Stimulated activated CD4-positive, alpha-beta T cell treated with anti-CD3 and anti-CD28 coated beads, Interleukin-4, amount 100 ng/mL, for 4 hours (primary cell): ENCODE measurements at regions not wholly inside any gene's neighbourhood (a gene's known extent, or its start where the extent isn't known, plus 50 kb on each side); places are given as distances from the start of the nearest gene placed in this dataset.
"Not testable (repeated sequence)": the region's sequence is repeated elsewhere in the genome, so short reads cannot be mapped to it uniquely, and the experiment has no call there.

Experiments used
- DNase-seq, 2 experiments: peaks; one replicate each; pipeline ENCODE4 v3.0.0-alpha.2; 2020

DNA sequence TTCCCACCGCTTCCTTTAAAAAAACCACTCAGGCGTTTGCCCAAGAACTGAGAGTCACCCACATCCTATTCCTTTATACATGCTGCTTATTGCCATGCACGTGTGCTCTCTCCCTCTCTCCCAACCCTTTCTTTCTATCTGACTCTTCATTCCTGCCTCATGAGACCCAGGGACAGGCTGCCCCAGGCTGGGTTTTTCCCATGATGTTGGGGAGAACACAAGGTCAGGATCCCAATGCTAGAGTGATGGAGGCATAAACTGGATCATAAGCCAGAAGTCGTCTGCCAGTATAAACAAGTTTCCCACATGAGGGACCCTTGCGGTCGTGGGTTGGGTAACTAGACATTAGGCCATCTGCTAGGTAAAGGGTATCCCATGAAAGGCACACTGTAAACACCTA lies 64.9 kb downstream of the CD2 start:
- DNase-seq, result no peak

GRCh38 chr1:116820369-116820768 lies 66.1 kb downstream of the CD2 start:
- no peak for DNase-seq

DNA sequence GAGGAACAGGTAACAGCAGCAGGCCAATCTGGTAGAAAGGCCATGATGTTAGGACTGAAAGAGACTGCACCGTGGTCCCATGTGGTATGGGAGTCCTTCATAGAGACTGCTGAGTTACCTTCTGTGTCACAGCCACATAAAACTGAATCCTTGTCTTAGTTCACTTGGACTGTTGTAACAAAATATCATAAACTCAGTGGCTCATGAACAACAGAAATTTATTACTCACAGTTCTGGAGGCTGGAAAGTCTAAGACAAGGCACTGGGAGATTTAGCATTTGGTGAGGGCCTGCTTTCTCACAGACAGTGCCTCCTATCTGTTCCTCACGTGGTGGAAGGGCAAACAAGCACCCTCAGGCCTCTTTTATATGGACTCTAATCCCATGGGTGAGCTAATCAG lies 67.5 kb downstream of the CD2 start:
- DNase-seq, result no peak

DNA sequence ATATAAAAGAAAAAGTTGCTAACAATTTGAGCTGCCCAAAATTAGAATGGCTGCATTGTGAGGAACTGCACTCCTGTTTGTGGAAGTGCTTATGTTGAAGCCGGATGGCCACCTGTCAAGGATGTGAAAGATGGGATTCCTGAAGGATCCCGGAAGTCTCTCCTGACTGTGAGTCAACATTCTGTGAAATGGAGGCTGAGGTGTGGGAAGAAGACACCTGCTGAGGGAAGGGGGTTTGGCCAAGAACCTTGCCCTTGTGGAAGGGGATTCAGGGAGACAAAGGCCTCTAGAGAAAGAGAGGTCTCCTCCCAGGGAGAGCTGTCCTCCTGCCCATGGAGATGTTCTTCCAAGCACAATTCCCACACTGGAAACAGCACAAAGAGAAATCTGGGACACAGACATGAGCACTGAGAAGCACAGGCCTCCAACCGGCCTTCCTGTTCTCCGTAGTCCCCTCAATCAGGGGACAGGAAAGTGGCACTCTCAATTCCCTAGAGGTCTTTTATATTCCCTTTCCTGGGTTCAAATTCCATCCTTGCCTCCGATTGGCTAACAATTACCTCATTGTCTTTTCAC lies 70.5 kb downstream of the CD2 start:
- DNase-seq, result no peak

- no peak for DNase-seq
These were observed 71.0 kb downstream of the CD2 start for GRCh38 chr1:116825207-116825719.

- DNase-seq, result no peak
These were observed 71.6 kb downstream of the CD2 start for GRCh38 chr1:116825720-116826438.

DNA sequence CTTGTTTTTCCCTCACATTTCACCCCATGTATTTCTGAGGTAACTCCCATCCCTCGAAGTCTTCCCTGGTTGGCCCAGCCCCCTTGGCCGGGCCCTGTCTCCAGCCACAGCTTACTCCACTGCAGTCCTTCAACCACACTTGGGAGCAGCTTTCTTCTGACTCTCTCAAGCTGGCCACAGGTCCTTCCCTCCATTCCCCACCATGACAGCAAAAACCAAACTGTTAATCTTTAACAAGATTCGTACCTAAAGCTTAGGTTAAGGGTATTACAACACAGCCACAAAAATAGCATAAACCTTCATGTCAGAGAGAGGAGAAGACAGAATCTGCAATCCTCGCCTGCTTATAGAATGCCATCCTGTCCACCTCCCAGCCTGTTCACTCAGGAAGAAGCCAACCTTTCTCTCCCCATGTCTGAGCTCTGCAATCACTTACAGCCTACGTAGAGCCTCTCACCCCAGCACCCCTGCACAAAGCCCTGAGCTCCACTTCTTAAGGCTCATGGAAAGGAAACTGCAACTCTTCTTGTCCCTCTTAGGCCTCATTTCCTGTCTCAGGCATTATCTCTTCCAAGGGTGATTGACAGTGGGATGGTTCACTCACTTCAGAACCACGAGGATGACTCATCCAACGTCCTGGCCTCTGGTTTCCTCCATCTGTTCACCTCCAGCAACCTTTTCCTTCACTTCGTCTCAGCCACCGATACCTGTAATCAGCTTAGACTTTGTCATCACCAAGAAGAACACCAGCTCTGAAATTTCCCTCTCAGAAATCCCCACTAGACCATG lies 72.8 kb downstream of the CD2 start:
- DNase-seq, result peak; percentile 43 to 72

- DNase-seq, result no peak
These were observed 73.4 kb downstream of the CD2 start for GRCh38 chr1:116827607-116828105.

- DNase-seq, result no peak
These were observed 77.3 kb upstream of the PTGFRN start for GRCh38 chr1:116832308-116832931.

GRCh38 chr1:116832932-116833578 lies 76.7 kb upstream of the PTGFRN start:
- DNase-seq, result no peak

DNA sequence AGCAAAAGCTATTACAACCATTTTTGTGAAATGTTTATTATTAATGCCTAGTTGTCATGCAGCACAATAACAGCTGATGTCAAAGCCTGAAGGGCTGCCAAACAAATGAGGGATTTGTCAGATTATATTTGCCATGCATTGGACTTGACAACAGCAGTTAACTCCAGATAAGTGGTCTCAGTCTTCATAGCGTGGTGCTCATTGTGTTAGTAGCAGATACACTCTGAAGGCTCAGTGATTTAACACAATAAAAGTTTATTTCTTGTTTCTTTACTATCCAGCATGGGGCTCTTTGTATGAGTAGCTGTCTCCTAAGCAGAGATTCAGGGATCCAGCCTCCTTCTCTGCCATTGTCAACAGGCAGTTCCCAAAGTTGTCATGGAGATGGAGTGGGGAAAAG lies 76.0 kb upstream of the PTGFRN start:
- no peak for DNase-seq

DNA sequence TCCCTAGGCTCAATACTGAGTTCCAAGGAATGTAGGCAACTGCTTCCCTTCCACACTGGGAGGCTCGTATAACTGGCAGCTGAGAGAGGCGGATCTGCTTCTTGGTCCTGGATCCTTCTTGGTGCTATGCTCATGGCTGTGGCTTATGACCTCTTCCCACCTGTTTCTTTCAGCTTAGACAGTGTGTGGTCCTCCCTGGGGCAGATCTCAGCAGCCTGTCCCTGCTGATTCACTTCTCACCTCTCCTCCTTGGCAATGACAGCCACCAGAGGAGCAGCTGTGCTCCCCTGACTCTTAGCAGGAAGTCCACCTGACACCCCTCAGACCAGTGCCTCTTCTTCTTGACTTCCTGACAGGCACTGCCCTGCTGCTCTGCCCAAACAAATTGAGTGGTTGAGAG lies 75.1 kb upstream of the PTGFRN start:
- no peak for DNase-seq

GRCh38 chr1:116835161-116835560 lies 74.6 kb upstream of the PTGFRN start:
- no peak for DNase-seq

DNA sequence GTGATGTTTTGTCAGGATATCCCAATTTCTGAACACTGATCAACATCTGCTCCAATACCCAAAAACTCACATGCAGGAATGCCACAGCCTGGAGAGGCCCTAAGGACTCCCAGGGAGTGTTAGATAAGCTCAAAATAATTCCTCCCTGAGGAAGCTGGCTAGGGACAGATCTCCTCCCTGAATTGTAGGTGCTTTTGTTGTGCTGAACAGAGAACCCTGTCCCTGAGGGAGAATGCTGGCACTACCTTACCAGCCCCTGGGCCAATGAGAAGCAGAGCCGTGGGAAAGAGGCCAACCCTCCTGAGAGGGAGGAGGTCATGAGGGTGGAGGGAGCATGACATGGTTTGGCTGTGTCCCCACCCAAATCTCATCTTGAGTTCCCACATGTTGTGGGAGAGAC lies 73.6 kb upstream of the PTGFRN start:
- no peak for DNase-seq

GRCh38 chr1:116841569-116842344 lies 68.0 kb upstream of the PTGFRN start:
- no peak for DNase-seq

DNA sequence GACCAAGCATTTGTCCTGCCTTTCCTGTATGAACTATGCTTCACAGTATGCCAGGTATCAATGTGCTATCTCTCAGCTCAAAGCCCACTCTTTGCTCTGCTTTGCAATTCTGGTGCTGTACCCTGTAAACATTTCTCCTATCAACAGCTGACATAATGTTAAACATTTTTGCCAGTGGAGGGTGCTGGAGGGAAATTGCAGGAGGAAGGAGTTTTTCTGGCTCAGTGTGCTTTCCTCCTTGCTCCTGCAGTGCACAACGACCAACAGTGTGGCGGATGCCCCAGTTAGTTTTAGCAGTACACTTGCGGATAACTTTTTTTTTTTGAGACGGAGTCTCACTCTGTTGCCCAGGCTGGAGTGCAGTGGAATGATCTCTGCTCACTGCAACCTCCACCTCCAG lies 67.1 kb upstream of the PTGFRN start:
- no peak for DNase-seq

DNA sequence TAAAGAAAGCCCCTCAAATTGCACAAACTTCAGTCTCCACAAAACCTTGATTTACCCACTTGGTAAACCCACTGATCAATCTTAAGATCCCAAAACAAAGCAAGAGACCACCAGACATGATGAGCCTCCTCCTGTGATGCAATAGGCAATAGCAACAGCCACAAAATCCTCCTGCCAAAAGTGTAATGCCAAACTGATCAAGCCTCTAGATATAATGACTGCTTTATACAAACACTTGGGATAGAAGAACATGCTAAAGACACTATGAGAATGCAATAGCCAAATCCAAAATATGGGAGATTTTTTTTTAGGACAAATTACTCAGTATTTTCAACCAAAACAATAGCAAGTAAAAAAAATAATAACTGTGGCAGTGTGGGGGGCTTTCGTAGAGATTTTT lies 64.9 kb upstream of the PTGFRN start:
- DNase-seq, result no peak

DNA sequence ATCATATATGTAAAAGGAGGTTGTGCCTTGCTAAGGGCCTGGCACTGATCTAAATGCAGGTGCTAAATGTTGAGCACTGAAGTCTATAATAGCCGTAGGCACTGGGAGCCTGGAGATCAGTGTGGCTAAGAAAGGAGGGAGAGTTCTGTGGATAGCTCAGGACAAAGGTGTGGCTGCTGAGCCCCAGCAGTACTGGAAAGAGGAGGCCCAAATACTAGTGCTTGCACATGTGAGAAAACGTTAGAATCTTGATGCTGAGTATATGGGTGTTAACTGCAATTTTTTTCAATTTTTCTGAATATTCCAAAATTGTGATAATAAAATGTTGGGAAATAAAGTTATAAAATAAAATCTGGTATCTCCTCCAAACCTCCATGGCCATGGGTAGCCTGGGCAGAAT lies 62.5 kb upstream of the PTGFRN start:
- no peak for DNase-seq

- DNase-seq, result no peak
These were observed 61.8 kb upstream of the PTGFRN start for GRCh38 chr1:116847688-116848531.

DNA sequence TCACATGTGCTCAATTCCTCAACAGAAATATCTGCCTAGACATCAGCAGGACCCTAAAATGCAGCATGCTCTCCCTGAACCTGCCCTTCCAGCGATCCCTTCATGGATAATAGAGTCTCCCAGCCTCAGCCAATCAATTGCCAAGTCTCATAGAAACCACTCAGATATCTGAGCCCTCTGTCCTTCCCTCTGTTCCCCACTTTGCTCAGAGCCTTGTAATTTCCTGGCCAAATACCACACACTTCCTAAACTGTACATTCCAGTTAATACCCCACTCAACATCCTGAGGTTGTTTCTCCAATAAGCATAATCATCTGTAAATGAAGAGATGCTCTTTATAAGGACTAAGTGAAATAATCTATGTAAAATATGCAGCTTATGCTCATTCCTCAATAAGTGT lies 59.3 kb upstream of the PTGFRN start:
- no peak for DNase-seq

DNA sequence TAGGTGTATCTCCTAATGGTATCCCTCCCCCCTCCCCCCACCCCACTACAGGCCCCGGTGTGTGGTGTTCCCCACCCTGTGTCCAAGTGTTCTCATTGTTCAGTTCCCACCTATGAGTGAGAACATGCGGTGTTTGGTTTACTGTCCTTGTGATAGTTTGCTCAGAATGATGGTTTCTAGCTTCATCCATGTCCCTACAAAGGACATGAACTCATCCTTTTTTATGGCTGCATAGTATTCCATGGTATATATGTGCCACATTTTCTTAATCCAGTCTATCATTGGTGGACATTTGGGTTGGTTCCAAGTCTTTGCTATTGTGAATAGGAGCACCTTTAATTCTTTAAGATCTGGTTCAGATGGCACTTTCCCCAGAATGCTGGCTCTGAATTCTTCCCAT lies 58.5 kb upstream of the PTGFRN start:
- DNase-seq, result not testable (repeated sequence)
